ENCODE measurements at regions not wholly inside any gene's neighbourhood (a gene's known extent, or its start where the extent isn't known, plus 50 kb on each side); places are given as distances from the start of the nearest gene placed in this dataset.

- DNase-seq (no peak), ATAC-seq (no peak)
- H3K36me3 ChIP-seq: no peaks in the 10 kb centered on the region
- no peaks in the 10 kb centered on the region for H3K4me1 ChIP-seq
- 37 to 89% methylated on average over 1 of the region's 1 CpG for WGBS, 2 donors
- no peak overlapping the region for H3K4me3 ChIP-seq
- intact Hi-C loops (cut with DNase I): no loop called here
- no peak overlapping the region for H3K27ac ChIP-seq
- H3K27me3 ChIP-seq: no peaks in the 10 kb centered on the region
- H3K9me3 ChIP-seq: peaks cover 0 to 10% (median 0%) of the 10 kb centered on the region in 11 donors
- no peak for TF ChIP-seq CTCF (IDR thresholded peaks at IDR 0.05)
Observed at GRCh38 chr5:84724683-84725082, 340.0 kb upstream of the EDIL3 start.

DNA sequence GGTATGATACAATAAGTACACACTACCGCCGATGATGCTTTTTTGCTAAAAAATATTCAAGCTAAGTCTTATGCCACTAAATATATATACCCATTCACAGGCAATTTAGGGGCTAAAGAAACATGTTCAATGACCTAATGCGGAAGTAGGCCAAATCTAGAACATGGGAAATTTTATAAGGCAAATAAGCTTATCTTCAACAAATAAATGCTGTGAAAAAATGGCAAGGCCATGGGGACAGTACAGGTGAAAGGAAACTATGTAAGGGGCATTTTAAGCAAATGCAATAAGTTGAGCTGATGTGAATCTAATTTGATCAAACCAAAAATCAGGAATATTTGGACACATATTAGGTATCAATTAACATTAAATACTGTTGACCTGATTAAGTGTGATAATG, 339.5 kb upstream of the EDIL3 start:
- TF ChIP-seq CTCF (IDR thresholded peaks at IDR 0.05): no peak
- no peaks in the 10 kb centered on the region for H3K27me3 ChIP-seq
- intact Hi-C loops (cut with DNase I): no loop called here
- DNase-seq (no peak), ATAC-seq (no peak)
- 95 to 98% methylated on average over 3 of the region's 3 CpGs for WGBS, 2 donors
- no peaks in the 10 kb centered on the region for H3K36me3 ChIP-seq
- no peak overlapping the region for H3K27ac ChIP-seq
- H3K9me3 ChIP-seq: peaks cover 0 to 14% (median 0%) of the 10 kb centered on the region in 11 donors
- no peaks in the 10 kb centered on the region for H3K4me1 ChIP-seq
- no peak overlapping the region for H3K4me3 ChIP-seq

GRCh38 chr5:84718377-84718776, 333.7 kb upstream of the EDIL3 start:
- ATAC-seq (no peak), DNase-seq (no peak)
- no peaks in the 10 kb centered on the region for H3K4me1 ChIP-seq
- TF ChIP-seq CTCF (IDR thresholded peaks at IDR 0.05): no peak
- peaks cover 0 to 18% (median 0%) of the 10 kb centered on the region in 11 donors for H3K9me3 ChIP-seq
- H3K36me3 ChIP-seq: no peaks in the 10 kb centered on the region
- 70 to 77% methylated on average over 3 of the region's 3 CpGs for WGBS, 2 donors
- no peak overlapping the region for H3K4me3 ChIP-seq
- intact Hi-C loops (cut with DNase I): no loop called here
- no peaks in the 10 kb centered on the region for H3K27me3 ChIP-seq
- H3K27ac ChIP-seq: no peak overlapping the region

- WGBS, 2 donors: 88% methylated on average over 3 of the region's 3 CpGs
- Histone ChIP-seq H3K4me3 (no peak overlapping the region), H3K27ac (no peak overlapping the region), H3K4me1 (no peaks in the 10 kb centered on the region), H3K27me3 (no peaks in the 10 kb centered on the region), H3K9me3 (peaks cover 0 to 18% (median 0%) of the 10 kb centered on the region in 11 donors), H3K36me3 (no peaks in the 10 kb centered on the region)
- DNase-seq (no peak), ATAC-seq (no peak)
- intact Hi-C loops (cut with DNase I): no loop called here
- no peak for TF ChIP-seq CTCF (IDR thresholded peaks at IDR 0.05)
Observed at GRCh38 chr5:84715686-84716085, 331.0 kb upstream of the EDIL3 start.

DNA sequence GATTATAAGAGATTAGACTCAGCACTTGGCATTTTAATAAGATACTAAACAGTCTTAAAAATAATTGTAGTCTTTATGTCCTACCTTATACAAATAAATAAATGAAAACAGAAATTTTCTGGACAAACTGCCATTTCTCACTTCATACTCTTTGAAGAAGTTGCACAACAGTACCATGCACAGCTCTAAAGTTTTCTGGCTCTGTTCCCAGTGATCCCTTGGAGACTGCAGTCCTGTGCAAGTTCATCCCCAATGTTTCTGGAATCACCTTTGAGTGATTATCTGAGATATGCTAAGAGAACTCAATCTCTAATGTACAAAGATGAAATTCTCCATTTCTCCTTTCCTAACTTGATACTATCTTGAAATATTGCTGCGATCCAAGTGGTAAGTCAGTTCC, 330.4 kb upstream of the EDIL3 start:
- DNase-seq: no peak
- H3K9me3 ChIP-seq: peaks cover 0 to 18% (median 0%) of the 10 kb centered on the region in 11 donors
- no peak for TF ChIP-seq CTCF (IDR thresholded peaks at IDR 0.05)
- H3K27ac ChIP-seq: no peak overlapping the region
- no peaks in the 10 kb centered on the region for H3K36me3 ChIP-seq
- no peaks in the 10 kb centered on the region for H3K4me1 ChIP-seq
- WGBS, 2 donors: 93 to 100% methylated on average over 1 of the region's 1 CpG
- intact Hi-C loops (cut with DNase I): no loop called here
- H3K4me3 ChIP-seq: no peak overlapping the region
- no peak for ATAC-seq
- no peaks in the 10 kb centered on the region for H3K27me3 ChIP-seq
